PFSK-1 (cell line): ENCODE measurements at regions not wholly inside any gene's neighbourhood (a gene's known extent, or its start where the extent isn't known, plus 50 kb on each side); places are given as distances from the start of the nearest gene placed in this dataset.

ENCODE experiments used
- FOXP2 ChIP-seq: optimal IDR thresholded peaks from 2 replicates; pipeline ENCODE3; 2011; ENCODE audit warnings: borderline replicate concordance, control low read depth, inconsistent platforms; ENCODE audit not compliant: insufficient read depth; ENCODE audit errors: extremely low read length, extremely low read depth
- POLR2AphosphoS5 ChIP-seq: IDR thresholded peaks from 2 replicates; pipeline ENCODE4 v1.6.1; 2012; ENCODE audit warnings: low read depth, mild to moderate bottlenecking, control low read depth, low read length, moderate library complexity
- REST ChIP-seq, 2 experiments: IDR thresholded peaks; 2 replicates each; pipeline versions ENCODE4 v1.6.1 to v1.8.0; 2011 to 2012; ENCODE audit warnings: low read depth in 2 of 2, low read length in 2 of 2, control low read depth in 1 of 2, inconsistent platforms in 1 of 2, mild to moderate bottlenecking in 1 of 2, moderate library complexity in 1 of 2; ENCODE audit not compliant: insufficient read depth in 1 of 2
- SIN3A ChIP-seq: IDR thresholded peaks from 2 replicates; pipeline ENCODE4 v1.6.1; 2012; ENCODE audit warnings: mild to moderate bottlenecking, low read length, moderate library complexity, borderline replicate concordance; ENCODE audit not compliant: insufficient read depth
- TAF1 ChIP-seq: IDR thresholded peaks from 2 replicates; pipeline ENCODE4 v1.6.1; 2012; ENCODE audit warnings: low read length, control low read depth, borderline replicate concordance; ENCODE audit not compliant: insufficient read depth

DNA sequence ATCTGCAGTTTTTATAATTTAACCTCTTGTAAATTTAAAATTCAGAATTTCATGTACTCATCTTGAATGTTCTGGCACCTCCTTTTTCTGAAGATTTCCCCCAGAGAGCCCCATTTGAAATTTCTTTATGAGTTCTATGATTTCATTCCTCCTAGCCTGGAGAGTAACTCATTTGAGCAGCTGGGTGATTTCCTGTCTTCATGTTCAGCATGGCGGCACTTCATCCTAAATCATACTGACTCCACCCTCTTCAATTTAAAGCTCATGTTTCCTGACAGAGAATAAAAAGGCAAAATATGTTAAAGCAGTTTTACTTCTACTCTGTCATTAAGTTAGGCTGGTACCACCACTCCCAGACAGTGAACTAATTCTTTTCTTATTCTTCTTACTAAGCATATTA, 250.9 kb upstream of the POU3F2 start:
- no peak for TF ChIP-seq POLR2AphosphoS5
- TF ChIP-seq FOXP2 = no peak
- TF ChIP-seq SIN3A = no peak
- TF ChIP-seq REST (IDR thresholded peaks at IDR 0.05; ENCODE audit: insufficient read depth in 1 of 2, low read depth in 2 of 2, low read length in 2 of 2) = no peak
- TF ChIP-seq TAF1 = no peak

DNA sequence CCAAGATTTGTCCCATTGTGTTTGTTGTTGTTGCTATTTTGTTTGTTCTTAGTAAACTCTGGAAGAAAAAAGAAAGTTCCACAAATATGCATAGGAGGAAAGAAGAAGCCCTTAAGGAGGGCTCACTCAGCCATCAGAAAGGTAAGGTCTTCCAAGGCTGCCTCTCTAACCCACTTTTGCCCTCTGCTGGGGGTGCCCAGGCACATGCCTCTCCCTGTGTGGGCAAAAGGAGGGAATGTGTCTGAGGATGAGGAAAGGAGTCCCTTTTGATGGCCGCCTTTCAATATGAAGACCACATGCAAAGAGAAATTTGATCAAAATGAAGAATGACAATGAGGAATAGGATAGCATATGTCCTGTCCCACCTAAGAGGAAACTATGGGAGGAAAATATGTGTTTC, 248.2 kb upstream of the POU3F2 start:
- TF ChIP-seq TAF1 (no peak), POLR2AphosphoS5 (no peak), FOXP2 (no peak)

DNA sequence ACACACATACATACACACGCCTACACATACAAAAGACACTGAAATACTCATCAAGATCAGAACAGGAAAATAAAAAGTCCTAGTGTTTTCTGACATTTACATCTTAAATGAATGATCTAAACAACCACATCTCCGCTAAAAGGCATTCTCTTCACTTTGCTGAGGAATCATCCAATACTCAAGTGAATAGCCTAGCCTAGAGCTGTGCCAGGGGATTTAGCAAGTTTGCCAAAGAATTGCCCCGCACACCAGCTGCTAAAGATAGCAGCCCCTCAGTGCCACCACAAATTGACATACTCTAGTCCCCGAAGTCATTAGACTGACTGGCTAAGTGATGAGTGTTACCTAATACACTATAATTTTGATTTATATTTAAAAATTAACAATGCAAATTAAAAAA, 246.8 kb upstream of the POU3F2 start:
- no peak for TF ChIP-seq POLR2AphosphoS5
- TF ChIP-seq REST (IDR thresholded peaks at IDR 0.05; ENCODE audit: insufficient read depth in 1 of 2, low read depth in 2 of 2, low read length in 2 of 2) = no peak
- no peak for TF ChIP-seq FOXP2
- no peak for TF ChIP-seq TAF1
- no peak for TF ChIP-seq SIN3A

- TF ChIP-seq POLR2AphosphoS5 (no peak), SIN3A (no peak), TAF1 (no peak), FOXP2 (no peak), REST (IDR thresholded peaks at IDR 0.05; ENCODE audit: insufficient read depth in 1 of 2, low read depth in 2 of 2, low read length in 2 of 2) (no peak)
These were observed 244.8 kb upstream of the POU3F2 start for GRCh38 chr6:98589536-98589935.

GRCh38 chr6:98590136-98590681, 244.2 kb upstream of the POU3F2 start:
- TF ChIP-seq TAF1 (no peak), REST (IDR thresholded peaks at IDR 0.05; ENCODE audit: insufficient read depth in 1 of 2, low read depth in 2 of 2, low read length in 2 of 2) (no peak), SIN3A (no peak), FOXP2 (no peak), POLR2AphosphoS5 (no peak)
